ENCODE measurements at regions not wholly inside any gene's neighbourhood (a gene's known extent, or its start where the extent isn't known, plus 50 kb on each side); places are given as distances from the start of the nearest gene placed in this dataset.

DNA sequence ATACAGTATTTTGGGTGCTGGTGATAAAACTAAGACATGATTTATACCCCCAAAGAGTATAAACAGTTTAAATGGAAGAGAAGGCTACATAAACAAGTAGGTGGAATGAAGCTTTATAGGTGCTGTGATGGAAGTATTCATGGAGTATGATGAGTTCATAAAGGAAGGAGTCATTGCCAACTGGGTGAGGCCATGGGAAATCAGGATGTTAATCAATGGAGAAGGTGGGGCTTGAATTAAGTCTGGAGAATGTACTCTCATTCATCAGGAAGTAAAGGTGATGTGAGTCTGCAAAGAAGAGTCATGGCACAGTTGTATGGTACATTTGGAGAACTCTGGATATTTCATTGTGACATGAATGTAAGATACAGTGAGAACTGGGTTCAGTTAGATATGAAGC, 147.5 kb upstream of the MME start:
- TF ChIP-seq POLR2AphosphoS5 (IDR thresholded peaks at IDR 0.05): no peak
- TF ChIP-seq, protein P1, sequence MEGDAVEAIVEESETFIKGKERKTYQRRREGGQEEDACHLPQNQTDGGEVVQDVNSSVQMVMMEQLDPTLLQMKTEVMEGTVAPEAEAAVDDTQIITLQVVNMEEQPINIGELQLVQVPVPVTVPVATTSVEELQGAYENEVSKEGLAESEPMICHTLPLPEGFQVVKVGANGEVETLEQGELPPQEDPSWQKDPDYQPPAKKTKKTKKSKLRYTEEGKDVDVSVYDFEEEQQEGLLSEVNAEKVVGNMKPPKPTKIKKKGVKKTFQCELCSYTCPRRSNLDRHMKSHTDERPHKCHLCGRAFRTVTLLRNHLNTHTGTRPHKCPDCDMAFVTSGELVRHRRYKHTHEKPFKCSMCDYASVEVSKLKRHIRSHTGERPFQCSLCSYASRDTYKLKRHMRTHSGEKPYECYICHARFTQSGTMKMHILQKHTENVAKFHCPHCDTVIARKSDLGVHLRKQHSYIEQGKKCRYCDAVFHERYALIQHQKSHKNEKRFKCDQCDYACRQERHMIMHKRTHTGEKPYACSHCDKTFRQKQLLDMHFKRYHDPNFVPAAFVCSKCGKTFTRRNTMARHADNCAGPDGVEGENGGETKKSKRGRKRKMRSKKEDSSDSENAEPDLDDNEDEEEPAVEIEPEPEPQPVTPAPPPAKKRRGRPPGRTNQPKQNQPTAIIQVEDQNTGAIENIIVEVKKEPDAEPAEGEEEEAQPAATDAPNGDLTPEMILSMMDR (IDR thresholded peaks at IDR 0.05 in 8 of 11, conservative IDR thresholded peaks at IDR 0.05 in 3 of 11): no peak

Data from spleen (tissue), 7 donors.